Daoy (cell line): ENCODE measurements at regions not wholly inside any gene's neighbourhood (a gene's known extent, or its start where the extent isn't known, plus 50 kb on each side); places are given as distances from the start of the nearest gene placed in this dataset.

Experiments used
- DNase-seq: peaks from one replicate; pipeline ENCODE4 v3.0.0-alpha.2; 2015; ENCODE audit warnings: low read depth

DNA sequence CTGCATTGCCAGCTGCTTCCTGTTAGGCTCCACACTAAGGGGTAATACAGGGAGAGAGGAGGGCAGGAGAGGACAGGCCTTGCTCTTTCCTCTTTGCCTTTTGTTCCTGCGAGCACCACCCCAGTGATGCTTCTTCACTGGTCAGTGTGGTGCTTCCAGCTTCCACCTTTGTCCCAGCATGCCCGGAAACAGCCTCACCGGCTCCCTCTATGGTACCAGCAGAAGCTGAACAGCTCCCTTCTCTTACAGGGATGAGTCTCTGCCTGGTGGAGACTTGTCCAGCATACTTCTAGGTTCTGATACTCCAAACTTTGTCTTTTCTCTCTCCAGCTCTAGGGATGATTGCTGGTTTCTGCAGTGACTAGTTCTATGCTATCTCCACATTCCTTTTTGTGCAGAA, 413.3 kb downstream of the TSN start:
- DNase-seq, result peak; percentile 10

DNA sequence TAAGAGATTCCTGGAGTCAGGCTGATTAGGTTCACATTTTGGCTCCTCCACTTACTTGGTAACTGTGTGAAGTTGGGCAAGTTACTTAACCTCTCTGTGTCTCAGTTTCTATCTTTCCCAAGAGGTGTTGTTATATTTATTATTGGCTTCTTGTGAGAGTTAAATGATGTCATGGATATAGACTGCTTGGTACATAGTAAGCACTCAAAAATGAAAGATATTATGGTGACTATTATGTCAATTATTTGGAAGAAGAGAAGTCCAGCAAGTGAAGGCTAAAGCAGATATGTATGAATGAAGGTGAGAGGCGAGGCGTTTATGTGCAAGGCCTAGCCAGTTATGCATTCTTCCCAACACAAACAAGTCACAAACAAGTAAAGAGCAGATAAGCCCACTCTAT, 417.4 kb downstream of the TSN start:
- no peak for DNase-seq

DNA sequence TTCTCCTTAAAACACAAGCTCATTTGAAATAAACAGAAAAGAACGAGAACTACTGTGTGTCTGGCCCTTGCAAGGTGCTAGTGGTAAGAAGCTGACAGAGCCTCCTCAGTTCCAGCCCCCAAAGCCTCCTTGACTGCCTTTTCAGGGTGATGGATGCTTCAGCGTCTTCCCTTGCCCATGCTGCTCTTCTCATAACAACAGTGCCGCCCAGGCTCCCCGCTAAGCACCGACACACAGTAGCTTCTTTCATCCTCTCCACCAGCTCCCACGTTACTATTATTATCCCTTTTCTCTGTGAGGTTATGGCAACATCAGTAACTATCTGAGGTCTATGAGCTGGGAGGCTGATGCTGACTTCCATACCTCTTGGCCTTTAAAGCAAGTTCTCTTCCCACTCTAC, 418.6 kb downstream of the TSN start:
- DNase-seq, result no peak

DNA sequence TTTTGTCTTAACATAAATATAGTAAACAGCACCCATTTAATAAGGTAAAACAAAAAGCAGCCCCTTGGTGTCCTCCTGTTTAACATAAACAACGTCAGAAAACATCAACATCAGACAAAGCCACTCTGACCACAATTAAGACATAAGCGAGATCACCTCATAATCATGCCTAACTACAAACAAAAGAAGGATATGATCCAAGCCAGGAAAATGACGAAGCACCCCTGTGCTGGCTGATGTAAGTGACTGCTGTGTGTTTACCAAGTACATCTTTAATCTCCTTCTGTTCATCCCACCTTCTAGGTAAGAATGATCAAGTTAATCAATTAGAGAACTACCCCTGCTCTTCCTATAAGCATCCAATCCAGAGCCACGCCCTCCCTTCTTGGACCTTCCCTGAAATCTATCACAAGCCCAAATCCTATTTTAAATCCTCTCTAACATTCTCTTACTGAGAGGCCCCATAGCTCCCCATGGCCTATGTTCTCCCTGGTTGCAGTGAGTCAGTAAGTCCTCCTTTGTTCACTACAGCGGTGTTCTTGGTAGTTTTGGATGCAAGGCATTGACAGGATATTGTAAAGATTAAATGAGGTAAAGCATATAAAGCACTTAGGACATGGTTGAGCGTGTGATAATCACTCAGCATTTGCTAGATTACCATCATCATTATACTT, 424.2 kb downstream of the TSN start:
- DNase-seq, result no peak

DNA sequence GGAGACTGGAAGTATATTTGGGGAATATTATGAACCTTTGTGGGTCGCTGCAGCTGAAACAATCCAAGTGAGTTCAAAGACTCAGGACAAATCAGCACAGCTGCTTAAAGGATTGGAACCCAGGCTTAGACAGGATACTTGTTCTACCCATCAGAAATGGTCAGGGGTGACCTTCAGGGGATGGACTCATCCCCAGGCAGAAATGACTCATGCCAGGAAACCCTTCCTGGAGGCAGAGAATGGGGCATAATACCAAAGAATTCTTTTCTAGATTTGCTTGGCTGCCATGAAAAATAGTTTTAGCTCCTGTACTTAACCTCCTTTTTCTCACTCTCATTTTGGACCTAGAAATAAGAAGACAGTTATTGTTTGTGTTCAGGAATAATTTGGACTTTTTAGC, 425.5 kb downstream of the TSN start:
- DNase-seq, result no peak

DNA sequence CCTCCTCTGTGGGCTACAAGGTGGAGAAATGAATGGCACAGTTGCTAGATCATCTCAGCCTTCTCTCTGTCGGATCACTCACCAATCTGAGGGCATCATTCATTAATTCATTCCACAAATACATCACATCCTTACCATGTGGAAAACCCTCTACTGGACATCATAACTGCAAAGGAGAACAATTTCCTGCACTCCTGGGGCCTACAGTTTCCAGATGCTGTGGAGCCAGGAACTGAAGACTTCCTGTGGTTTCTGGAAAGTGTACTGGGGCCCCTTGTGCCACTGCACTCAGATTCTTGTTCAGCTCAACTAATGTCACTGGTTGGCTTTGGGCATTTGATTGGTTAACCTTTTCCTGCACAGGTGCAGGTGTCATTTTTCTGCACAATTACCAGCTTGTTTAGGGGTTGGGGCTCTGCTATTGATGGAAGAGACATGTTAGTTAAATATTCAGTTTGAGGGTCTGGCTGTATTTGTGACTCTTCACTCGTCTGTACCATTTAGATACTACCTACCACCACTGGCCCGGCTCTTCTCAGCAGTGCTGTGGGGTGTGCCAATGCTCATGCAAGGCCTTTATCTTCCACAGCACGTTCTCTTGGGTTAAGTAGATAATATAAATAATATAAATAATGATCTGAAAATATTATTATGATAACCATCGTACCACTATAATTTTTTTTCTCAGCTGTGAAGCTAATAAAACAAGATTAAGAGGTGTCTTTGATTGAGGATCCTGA, 427.3 kb downstream of the TSN start:
- DNase-seq, result no peak

DNA sequence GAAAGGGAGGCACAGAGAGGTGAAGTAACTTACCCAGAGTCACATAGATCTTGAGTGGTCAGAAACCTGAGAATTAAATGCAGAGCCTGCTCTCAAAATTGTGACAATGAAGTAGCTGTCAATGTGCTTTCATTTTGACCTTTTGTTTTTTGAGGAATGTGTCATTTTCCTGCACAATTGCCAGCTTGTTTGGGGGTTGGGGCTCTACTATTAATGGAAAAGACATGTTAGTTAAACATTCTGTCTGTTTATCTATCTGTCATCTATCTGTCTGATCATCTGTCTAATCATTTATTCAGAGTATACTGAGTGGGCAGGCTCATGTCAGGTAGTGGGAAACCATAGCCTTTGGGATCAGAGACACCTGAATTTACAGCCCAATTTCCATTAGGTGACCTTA, 428.4 kb downstream of the TSN start:
- DNase-seq, result no peak

DNA sequence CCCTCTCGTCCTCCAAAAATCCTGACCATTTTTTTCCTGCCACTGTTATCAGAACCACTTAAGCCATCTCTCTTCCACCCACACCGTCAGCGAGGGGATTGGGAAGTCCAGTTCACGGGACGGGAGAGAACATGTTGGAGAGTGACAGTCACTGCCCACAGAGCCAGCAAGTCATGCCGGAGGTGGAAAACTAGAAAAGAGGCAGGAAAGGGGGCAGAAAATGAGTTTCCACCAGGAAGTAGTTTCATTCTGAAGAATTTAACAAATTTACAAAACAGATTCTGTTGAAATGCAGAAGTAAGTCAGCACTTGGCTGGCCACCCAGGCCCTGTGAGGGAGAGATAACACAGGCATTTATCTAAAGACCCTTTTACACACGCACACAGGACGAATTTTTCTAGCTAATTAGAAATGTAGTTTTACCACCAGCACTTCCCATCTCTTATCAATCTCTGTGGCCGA, 431.3 kb downstream of the TSN start:
- no peak for DNase-seq

DNA sequence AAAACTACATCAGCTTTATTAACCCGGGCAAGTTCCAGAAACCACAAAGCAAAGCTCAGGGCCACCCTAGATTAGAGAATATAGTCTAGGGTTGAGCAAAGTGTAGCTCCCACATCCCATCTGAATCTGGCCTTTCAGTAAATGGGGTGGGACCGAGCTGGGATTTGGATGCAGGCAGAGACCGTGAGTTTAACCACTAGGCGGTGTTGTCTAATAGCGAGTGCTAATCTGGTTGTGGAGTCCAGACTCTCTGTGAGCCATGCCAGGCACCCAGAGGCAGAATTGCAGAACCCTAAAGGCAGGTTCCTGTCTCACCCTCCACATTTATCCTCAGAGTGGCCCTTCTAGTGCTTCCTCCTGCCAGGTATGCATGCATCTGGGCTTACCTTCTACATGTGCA, 435.9 kb downstream of the TSN start:
- DNase-seq, result peak; percentile 56

DNA sequence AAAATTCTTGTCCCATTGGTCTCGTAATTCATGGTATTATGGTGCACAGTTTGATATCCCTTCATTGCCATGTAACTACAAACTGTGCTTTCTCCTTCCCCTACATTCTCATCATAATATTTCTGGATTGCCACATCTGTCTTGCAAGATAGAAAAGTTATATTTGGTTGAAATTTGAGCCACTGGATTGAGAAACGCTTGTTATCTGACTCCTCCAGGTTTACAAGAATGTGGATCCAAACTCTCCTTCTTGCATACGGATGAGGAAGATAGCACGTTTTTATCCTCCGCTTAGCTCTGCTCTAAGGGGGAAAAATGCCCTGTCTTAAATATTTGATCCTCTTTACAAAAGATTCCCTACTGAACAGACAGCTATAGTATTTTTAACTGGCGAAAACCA, 438.2 kb downstream of the TSN start:
- no peak for DNase-seq

DNA sequence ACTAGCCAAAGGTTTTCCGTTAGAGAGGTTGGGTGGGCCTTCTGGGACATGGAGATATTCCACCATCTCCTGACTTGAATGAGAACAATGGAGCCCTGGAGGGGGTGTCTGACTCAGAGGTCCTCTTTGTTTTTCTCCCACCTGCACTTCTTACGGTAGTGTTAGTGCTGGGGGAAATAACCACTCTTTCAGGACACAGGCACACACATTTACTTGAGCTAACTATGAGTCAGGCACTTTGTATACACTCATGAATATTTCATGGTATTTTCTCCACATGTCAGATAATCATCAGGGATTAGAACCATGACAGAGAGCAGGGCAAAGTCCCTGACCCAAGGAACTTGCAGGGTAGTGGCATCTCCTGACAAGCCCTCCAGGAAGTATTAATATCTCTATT, 439.1 kb downstream of the TSN start:
- peak; percentile 41 for DNase-seq

DNA sequence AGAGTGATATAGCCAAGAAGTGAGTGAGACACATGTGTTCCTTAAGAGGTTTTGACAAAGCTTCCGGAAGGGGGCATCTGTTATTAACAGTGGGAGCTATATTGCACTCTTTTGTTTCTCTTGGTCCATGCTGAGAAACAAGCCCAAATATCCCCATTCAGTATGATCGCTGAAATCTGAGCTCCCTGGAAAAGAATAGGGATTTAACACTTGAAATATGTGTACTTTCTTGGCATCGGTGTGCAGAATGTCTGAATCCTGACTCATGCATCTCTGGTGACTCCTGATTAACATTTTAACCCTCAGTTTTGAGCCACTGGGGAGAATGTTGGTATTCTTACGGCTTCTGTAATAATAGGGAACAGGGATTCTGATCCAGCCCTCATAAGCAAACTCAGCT, 448.1 kb downstream of the TSN start:
- peak; percentile 80 for DNase-seq

DNA sequence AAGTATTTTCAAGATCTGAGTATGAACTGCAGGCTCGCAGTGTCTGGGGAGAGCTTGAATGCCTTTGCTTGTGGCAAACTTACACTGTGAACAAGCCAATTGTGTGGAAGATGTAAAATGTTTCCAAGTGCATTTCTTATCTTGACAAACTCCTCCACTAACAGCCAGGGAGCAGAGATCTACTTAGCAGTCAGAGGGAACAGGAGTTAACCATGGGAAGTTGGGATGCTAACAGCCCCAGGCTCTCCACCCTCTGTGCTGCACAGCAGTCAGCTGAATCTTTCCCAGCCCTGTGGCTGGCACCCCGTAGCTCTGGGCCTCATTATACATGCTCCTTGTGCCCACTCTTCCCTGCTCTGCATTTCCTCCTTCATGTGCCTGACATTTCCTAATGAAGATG, 450.2 kb downstream of the TSN start:
- DNase-seq, result no peak

DNA sequence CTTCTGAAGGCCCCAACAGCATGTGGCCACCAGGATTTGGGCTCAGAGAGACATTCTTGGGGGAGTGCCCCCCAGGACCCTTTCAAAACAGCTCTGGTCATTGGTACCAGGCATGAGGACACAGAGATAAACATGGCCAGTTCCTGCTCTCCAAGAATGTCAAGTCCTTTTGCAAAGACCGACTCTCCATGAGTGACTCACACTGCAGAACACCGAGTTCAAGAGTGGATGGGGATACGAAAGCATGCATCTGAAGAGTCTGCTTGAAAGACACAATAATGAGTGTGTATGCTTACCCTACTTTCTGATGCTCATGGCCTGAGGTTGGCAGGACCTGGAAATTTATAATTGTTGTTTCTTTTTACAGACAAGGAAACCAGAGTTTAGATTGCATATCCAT, 450.6 kb downstream of the TSN start:
- DNase-seq, result no peak

DNA sequence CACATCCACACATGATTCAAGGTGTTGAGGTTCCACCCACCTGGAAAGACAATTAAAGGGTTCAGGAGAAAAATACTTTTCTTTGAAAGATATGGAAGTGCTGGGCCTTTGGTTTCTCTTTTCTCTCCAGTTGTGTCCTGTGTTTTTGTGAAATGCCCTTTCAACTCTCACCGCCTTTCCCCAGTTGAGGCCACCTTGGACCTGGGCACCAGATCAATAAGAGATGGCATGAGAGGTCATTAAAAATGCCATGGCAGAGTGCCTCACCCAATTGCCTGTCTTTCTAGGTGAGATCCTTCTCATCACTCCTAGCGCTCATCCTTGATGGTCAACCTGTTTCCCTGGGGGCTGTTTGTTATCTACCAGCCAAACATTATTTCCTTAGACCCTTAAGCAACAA, 453.9 kb downstream of the TSN start:
- DNase-seq, result no peak

DNA sequence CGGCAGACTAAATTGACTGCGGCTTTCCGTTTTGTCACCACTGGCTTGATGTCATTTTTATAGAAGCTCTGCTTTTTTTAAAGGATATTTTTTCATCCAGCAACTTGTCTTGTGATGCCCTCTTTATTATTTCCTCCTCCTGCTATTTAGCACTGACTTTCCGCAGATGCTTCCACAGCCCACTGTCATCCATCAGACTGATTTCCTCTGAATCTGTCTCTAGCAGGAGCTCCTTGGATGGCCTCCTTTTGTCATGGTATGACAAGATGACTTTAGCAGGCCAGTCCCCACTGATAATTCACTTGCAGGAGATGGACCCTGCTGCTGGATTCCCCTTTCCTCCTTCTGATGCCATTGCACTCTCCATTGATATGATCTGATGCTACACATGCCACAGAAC, 454.6 kb downstream of the TSN start:
- no peak for DNase-seq

DNA sequence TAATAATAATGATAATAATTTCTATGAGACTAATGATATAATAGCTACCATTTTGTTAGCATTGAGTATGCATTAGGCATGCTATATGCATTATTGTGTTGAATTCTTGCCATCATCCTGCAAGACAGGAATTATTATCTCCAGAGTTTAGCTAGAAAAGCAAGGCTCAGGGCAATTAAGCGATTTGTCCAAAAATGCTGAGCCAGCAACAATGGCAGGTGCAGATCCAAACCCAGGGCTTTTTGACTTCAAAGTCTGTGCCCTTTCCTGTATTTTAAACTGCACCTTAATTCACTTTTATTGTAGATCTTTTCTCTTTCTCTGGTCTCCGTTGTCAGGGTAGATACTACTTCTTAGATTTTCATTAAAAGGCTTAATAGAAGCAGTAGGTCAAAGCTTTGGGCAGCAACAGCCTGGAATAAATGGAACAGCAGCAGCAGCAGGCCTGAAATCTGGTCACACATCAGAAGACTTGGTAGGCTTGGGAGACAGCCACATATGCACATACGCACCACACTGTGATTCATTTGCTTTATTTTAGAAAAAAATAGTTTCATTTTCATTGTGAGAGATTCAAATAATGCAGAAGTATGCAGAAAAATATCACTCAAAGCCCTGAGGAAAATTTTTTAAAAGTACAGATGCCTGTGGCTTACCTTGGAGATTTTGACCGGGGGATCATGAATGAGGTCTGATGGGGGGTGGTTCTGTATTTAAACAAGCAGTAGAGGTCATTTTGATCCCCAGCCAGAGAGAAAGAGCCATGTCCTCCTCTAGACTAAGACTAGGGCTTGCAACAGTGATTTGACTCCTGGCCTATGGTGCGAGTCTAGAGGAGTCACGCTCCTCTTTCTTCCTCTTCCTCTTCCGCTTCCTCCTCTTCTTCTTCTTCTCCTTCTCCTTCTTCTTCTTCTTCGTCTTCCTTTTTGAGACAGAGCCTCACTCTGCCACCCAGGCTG, 455.7 kb downstream of the TSN start:
- no peak for DNase-seq

DNA sequence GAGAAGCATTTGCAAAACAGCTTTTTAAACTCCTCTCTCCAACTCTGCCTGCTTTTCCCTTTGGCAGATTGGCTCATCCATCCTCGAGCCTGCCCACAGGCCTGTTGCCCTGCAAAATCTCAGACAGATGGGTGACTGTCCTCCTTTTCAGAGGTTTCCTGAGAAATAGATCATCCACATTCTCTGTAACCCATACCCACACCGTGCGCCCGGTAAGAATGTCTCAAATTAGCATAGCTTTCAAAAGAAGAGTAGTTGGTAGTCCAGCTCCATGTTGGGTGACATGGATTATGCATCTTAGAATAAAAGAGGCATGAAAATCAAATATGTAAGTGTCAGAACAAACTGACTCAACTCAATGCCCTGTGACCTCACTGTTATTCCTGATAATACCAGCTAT, 457.9 kb downstream of the TSN start:
- no peak for DNase-seq

DNA sequence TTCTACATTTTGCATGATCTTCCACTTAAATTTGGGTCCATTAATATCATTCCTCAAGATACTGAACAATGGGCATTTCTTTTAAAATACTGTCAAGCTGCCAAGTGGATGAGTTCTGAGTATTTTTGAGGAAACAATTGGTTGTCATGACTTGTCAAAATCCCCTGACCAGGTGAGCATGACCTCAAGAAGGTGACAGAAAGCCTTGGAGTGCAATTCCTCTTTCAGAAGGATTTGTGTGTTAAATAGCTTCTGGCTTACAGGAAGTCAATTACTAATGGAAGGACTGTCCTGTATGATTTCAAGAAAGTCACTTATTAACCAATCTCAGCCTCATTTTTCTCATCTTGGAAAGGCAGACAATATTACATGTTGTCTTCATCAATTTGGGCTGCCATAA, 460.6 kb downstream of the TSN start:
- no peak for DNase-seq

DNA sequence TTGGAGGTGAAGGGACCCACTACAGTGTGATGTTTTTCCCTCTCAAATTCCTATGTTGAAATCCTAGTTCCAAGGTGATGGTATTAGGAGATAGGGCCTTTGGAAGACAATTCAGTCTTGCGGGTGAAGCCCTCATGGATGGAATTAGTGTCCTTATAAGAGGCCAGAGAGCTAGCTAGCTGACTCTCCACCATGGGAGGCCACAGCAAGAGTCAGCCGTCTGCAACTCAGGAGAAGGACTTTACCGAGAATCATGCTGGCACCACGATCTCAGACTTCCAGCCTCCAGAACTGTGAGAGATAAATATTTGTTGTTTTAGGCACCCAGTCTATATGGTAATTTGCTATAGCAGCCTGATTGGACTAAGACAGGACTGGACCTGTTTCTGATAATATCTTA, 461.4 kb downstream of the TSN start:
- no peak for DNase-seq

DNA sequence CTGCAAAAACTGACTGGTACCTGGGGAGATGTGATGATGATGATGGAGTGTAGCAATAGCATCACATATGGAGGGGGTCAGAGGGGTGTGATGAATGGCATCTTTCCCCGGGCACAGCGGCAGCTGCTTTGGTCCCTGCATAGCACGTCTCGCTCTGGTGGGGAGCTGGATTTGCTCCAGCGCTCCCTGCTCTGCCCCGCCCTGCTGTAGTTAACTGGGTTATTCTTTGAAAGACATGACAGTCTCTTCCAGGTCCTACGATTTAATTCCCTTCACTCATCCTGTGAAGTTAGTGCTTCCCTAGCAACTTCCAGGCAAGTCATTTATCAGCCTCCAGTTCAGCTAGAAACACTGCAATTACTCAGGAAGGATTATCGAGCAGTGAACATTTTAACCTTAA, 463.1 kb downstream of the TSN start:
- DNase-seq, result no peak

DNA sequence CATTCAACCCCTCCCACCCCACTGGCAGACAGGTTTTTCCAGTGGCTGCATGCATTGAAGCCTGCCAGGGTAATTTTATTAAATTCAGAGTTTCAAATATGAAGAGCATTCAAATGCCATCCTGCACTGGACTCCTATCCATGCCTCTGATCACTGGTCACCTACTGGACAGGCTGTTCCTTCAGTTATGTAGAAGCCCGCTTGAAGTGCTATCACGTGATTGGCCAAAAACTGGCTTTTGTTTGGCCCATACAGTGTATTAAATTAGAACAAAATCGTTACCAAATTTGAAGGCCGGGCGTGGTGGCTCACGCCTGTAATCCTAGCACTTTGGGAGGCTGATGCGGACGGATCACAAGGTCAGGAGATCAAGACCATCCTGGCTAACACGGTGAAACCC, 464.1 kb downstream of the TSN start:
- DNase-seq, result no peak

DNA sequence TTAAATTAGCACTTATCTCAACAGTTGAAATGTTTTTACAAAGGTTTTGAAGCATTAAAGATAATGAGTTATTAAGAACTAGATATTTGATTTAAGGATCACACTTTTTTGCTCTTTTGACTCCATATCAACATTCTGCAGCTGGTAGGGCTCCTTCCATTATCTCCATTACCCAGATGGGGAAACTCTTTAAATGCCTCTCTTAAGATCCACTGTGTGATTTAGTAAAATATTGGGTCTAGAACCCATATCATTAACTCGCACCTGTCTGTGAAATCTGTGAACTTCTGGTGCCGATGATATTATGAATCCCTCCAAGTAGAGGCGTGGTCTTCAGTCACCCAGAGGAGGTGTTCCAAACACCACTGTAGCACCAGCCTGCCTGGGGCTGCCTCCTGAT, 466.2 kb downstream of the TSN start:
- DNase-seq, result no peak
